Erythroblast (primary cell): ENCODE measurements at regions not wholly inside any gene's neighbourhood (a gene's known extent, or its start where the extent isn't known, plus 50 kb on each side); places are given as distances from the start of the nearest gene placed in this dataset.

Experiments
- GATA1 ChIP-seq: IDR thresholded peaks from 2 replicates; pipeline ENCODE4 v1.6.1; 2011; ENCODE audit warnings: low read depth, mild to moderate bottlenecking, control low read depth, low read length, moderate library complexity
- POLR2A ChIP-seq: IDR thresholded peaks from 2 replicates; pipeline ENCODE4 v1.6.1; 2011; ENCODE audit warnings: mild to moderate bottlenecking, low read length

GRCh38 chr4:126209147-126209546, 894.4 kb downstream of the FAT4 start:
- no peak for TF ChIP-seq GATA1
- TF ChIP-seq POLR2A, result no peak
